CD14-positive monocyte (primary cell): ENCODE measurements at regions not wholly inside any gene's neighbourhood (a gene's known extent, or its start where the extent isn't known, plus 50 kb on each side); places are given as distances from the start of the nearest gene placed in this dataset.

Source experiments
- DNase-seq, 3 donors: peaks; one replicate each; pipeline ENCODE4 v3.0.0-alpha.2; 2011 to 2022
- H2AFZ ChIP-seq: 2 replicates; pipeline ENCODE4 v1.6.0; 2012; ENCODE audit warnings: mild to moderate bottlenecking, low read depth, low read length, inconsistent platforms; ENCODE audit not compliant: insufficient read depth, poor library complexity, severe bottlenecking
- H3K27ac ChIP-seq, 2 donors: 1 replicate in 1 of 2; 2 replicates in 1 of 2; pipeline ENCODE4 v1.5.1; 2012 to 2013; ENCODE audit warnings: low read length in 2 of 2, control low read depth in 1 of 2, inconsistent platforms in 1 of 2, low read depth in 1 of 2, mild to moderate bottlenecking in 1 of 2
- H3K27me3 ChIP-seq, 2 donors: one replicate each; pipeline versions ENCODE4 v1.6.0 to v1.6.1; 2011 to 2013; ENCODE audit warnings: low read length in 2 of 2; ENCODE audit not compliant: control insufficient read depth in 2 of 2, insufficient read depth in 2 of 2
- H3K36me3 ChIP-seq, 2 donors: replicated peaks in 1 of 2; 1 replicate in 1 of 2; 2 replicates in 1 of 2; pipeline versions ENCODE4 v1.5.1 to v1.6.1; 2012 to 2013; ENCODE audit warnings: low read length in 2 of 2, control low read depth in 1 of 2, inconsistent platforms in 1 of 2, mild to moderate bottlenecking in 1 of 2; ENCODE audit not compliant: insufficient read depth in 2 of 2, control insufficient read depth in 1 of 2
- H3K4me1 ChIP-seq, 2 donors: 1 replicate in 1 of 2; 2 replicates in 1 of 2; pipeline versions ENCODE4 v1.5.1 to v1.6.1; 2012 to 2013; ENCODE audit warnings: low read length in 2 of 2, control low read depth in 1 of 2, inconsistent platforms in 1 of 2, mild to moderate bottlenecking in 1 of 2, moderate library complexity in 1 of 2; ENCODE audit not compliant: insufficient read depth in 2 of 2, control insufficient read depth in 1 of 2
- H3K4me2 ChIP-seq: replicated peaks from 2 replicates; pipeline ENCODE3; 2012; ENCODE audit warnings: low read length, moderate library complexity, mild to moderate bottlenecking; ENCODE audit not compliant: poor library complexity, severe bottlenecking; ENCODE audit errors: extremely low read depth
- H3K4me3 ChIP-seq, 3 experiments: fragments of 200-600 bp in 1 of 3; sonication (generic) in 1 of 3; replicated peaks in 1 of 3; 1 replicate in 2 of 3; 2 replicates in 1 of 3; pipeline ENCODE4 v1.5.1; 2011 to 2013; ENCODE audit warnings: low read length in 3 of 3, mild to moderate bottlenecking in 3 of 3, control low read depth in 2 of 3, low read depth in 2 of 3, inconsistent platforms in 1 of 3, moderate library complexity in 1 of 3
- H3K79me2 ChIP-seq: 2 replicates; pipeline ENCODE4 v1.6.0; 2012; ENCODE audit warnings: mild to moderate bottlenecking, control low read depth, inconsistent platforms, low read length, moderate library complexity; ENCODE audit not compliant: insufficient read depth
- H3K9ac ChIP-seq: 2 replicates; pipeline ENCODE4 v1.6.0; 2017; ENCODE audit warnings: low read length, mild to moderate bottlenecking; ENCODE audit not compliant: insufficient read depth, poor library complexity, severe bottlenecking
- H3K9me3 ChIP-seq, 2 donors: replicated peaks in 1 of 2; 1 replicate in 1 of 2; 2 replicates in 1 of 2; pipeline versions ENCODE4 v1.5.1 to v1.6.1; 2012 to 2013; ENCODE audit warnings: low read length in 2 of 2, control low read depth in 1 of 2; ENCODE audit not compliant: control insufficient read depth in 1 of 2, insufficient read depth in 1 of 2
- H4K20me1 ChIP-seq: 2 replicates; pipeline ENCODE4 v1.6.0; 2012; ENCODE audit warnings: mild to moderate bottlenecking, low read length, control low read depth, moderate library complexity; ENCODE audit not compliant: insufficient read depth
- H3K27ac Mint-ChIP-seq, 7 donors: one replicate each; pipeline ENCODE4 v1.8.0; 2020; ENCODE audit warnings: mild to moderate bottlenecking in 7 of 7, mixed read lengths in 7 of 7, moderate library complexity in 6 of 7, inconsistent platforms in 2 of 7
- H3K27me3 Mint-ChIP-seq, 3 donors: one replicate each; pipeline ENCODE4 v1.8.0; 2021 to 2022; ENCODE audit warnings: low read depth in 3 of 3, mild to moderate bottlenecking in 3 of 3, mixed read lengths in 3 of 3, moderate library complexity in 3 of 3, inconsistent platforms in 1 of 3
- H3K36me3 Mint-ChIP-seq, 2 donors: one replicate each; pipeline ENCODE4 v1.8.0; 2020; ENCODE audit warnings: mixed read lengths in 2 of 2, inconsistent platforms in 1 of 2, mild to moderate bottlenecking in 1 of 2
- H3K4me1 Mint-ChIP-seq: one replicate; pipeline ENCODE4 v1.8.0; 2020; ENCODE audit warnings: mild to moderate bottlenecking, mixed read lengths
- H3K4me3 Mint-ChIP-seq, 2 donors: one replicate each; pipeline ENCODE4 v1.8.0; 2020; ENCODE audit warnings: mild to moderate bottlenecking in 2 of 2, mixed read lengths in 2 of 2, moderate library complexity in 1 of 2
- H3K9me3 Mint-ChIP-seq, 7 donors: one replicate each; pipeline ENCODE4 v1.8.0; 2020 to 2022; ENCODE audit warnings: mixed read lengths in 7 of 7, mild to moderate bottlenecking in 6 of 7, moderate library complexity in 6 of 7, inconsistent platforms in 2 of 7
- CTCF ChIP-seq: fragments of 200-600 bp; IDR thresholded peaks from one replicate; pipeline ENCODE4 v1.8.0; 2022; ENCODE audit warnings: antibody characterized with exemption, mild to moderate bottlenecking
- WGBS: methylation state at CpG from one replicate; pipeline ENCODE4 v1.1.5; 2013; ENCODE audit warnings: missing lambda C conversion rate; ENCODE audit not compliant: insufficient coverage; 5-methylcytosine and 5-hydroxymethylcytosine counted together
- intact Hi-C, 2 donors: fragments of 100-400 bp; cut with micrococcal nuclease; formaldehyde crosslinking; loops; one replicate each; pipeline versions ENCODE4 v1.15.0 to v1.15.1; 2023

GRCh38 chr18:39399662-39400061, 1834.1 kb upstream of the CELF4 start:
- no peak overlapping the region for H3K4me3 Mint-ChIP-seq
- DNase-seq, result no peak
- H3K4me3 ChIP-seq, result no peak overlapping the region
- peaks cover 0 to 1% (median 0%) of the 10 kb centered on the region in 3 donors for H3K27me3 Mint-ChIP-seq
- no peak overlapping the region for H3K9ac ChIP-seq
- H3K9me3 Mint-ChIP-seq, result peaks cover 2 to 13% (median 7%) of the 10 kb centered on the region in 7 donors
- H3K27me3 ChIP-seq, result no peaks in the 10 kb centered on the region
- TF ChIP-seq CTCF, result no peak
- no peaks in the 10 kb centered on the region for H3K79me2 ChIP-seq
- H3K36me3 ChIP-seq, result no peaks in the 10 kb centered on the region
- H4K20me1 ChIP-seq, result no peaks in the 10 kb centered on the region
- no peak overlapping the region for H3K4me2 ChIP-seq
- no CpG with 5 or more reads among the region's 1 CpG for WGBS
- H2AFZ ChIP-seq, result no peak overlapping the region
- intact Hi-C loops, result no loop called here
- no peaks in the 10 kb centered on the region for H3K9me3 ChIP-seq
- no peaks in the 10 kb centered on the region for H3K4me1 ChIP-seq
- H3K4me1 Mint-ChIP-seq, result no peaks in the 10 kb centered on the region
- no peaks in the 10 kb centered on the region for H3K36me3 Mint-ChIP-seq
- H3K27ac ChIP-seq, result no peak overlapping the region
- H3K27ac Mint-ChIP-seq, result no peak overlapping the region

DNA sequence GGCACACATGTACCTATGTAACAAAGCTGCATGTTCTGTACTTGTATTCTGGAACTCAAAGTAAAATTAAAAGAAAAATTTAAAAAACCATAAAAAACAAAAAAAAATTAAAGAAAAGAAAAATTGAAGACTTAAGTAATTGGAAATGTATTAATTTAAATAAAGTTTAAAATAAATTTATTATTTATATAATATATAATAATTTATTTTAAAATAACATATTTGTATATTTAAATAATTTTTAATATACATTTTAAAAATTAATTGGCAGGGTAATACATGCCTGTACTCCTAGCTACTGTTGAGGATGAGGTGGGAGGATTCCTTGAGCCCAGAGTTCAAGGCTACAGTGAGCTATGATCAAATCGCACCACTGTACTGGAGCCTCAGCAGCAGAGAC, 1830.6 kb upstream of the CELF4 start:
- WGBS, result no CpG with 5 or more reads among the region's 1 CpG
- Mint-ChIP-seq H3K27ac (no peak overlapping the region), H3K4me1 (no peaks in the 10 kb centered on the region), H3K4me3 (no peak overlapping the region), H3K9me3 (peaks cover 12 to 26% (median 21%) of the 10 kb centered on the region in 7 donors), H3K27me3 (peaks cover 0 to 1% (median 0%) of the 10 kb centered on the region in 3 donors), H3K36me3 (no peaks in the 10 kb centered on the region)
- no peaks in the 10 kb centered on the region for H3K4me1 ChIP-seq
- H3K4me3 ChIP-seq, result no peak overlapping the region
- no peak overlapping the region for H3K9ac ChIP-seq
- intact Hi-C loops, result no loop called here
- H3K79me2 ChIP-seq, result no peaks in the 10 kb centered on the region
- no peak overlapping the region for H2AFZ ChIP-seq
- H4K20me1 ChIP-seq, result no peaks in the 10 kb centered on the region
- H3K27me3 ChIP-seq, result no peaks in the 10 kb centered on the region
- no peak overlapping the region for H3K4me2 ChIP-seq
- H3K27ac ChIP-seq, result no peak overlapping the region
- no peaks in the 10 kb centered on the region for H3K36me3 ChIP-seq
- peaks cover 4% of the 10 kb centered on the region in 2 donors for H3K9me3 ChIP-seq
- TF ChIP-seq CTCF, result no peak
- DNase-seq, result no peak
